ENCODE measurements at regions not wholly inside any gene's neighbourhood (a gene's known extent, or its start where the extent isn't known, plus 50 kb on each side); places are given as distances from the start of the nearest gene placed in this dataset.
"Not testable (repeated sequence)": the region's sequence is repeated elsewhere in the genome, so short reads cannot be mapped to it uniquely, and the experiment has no call there.

- no peak for DNase-seq
These were observed 52.8 kb upstream of the SRSF6 start for GRCh38 chr20:43404878-43405277.

DNA sequence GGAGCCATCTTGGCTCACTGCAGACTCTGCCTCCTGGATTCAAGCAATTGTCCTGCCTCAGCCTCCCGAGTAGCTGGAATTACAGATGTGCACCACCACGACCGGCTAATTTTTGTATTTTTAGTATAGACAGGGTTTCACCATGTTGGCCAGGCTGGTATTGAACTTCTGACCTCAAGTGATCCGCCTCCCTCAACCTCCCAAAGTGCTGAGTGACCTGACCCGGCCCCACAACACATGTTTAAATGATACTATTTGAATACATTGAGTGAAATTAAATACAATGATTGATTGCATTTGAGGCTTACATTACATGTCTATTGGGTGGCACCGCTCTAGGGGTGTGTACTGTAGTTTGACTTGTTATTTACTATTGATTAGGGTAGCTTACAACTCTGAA, 56.8 kb upstream of the SRSF6 start:
- DNase-seq = not testable (repeated sequence)

- DNase-seq = no peak
These were observed 58.9 kb upstream of the SRSF6 start for GRCh38 chr20:43398676-43399324.

GRCh38 chr20:43397147-43397546, 60.5 kb upstream of the SRSF6 start:
- DNase-seq = no peak

DNA sequence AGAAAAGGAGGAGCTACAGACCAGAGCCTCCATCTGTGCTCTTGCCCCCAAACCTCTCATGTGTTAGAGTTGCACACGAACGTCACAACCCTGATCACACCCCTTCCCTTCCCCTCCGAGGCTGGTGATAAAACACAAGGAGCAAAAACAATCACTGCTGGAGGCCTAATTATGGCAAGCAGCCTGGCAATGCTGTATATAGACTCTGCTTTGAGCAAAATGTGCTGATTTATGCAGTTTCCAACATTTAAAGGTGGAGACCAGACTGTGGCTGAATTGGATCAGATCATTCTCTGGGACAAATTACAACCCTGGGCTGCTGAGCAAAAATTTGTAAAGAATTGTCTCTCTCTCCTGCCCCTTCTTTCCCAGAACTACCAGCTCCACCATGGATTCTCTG, 64.6 kb upstream of the SRSF6 start:
- no peak for DNase-seq

- no peak for DNase-seq
These were observed 65.1 kb upstream of the SRSF6 start for GRCh38 chr20:43392561-43392960.

DNA sequence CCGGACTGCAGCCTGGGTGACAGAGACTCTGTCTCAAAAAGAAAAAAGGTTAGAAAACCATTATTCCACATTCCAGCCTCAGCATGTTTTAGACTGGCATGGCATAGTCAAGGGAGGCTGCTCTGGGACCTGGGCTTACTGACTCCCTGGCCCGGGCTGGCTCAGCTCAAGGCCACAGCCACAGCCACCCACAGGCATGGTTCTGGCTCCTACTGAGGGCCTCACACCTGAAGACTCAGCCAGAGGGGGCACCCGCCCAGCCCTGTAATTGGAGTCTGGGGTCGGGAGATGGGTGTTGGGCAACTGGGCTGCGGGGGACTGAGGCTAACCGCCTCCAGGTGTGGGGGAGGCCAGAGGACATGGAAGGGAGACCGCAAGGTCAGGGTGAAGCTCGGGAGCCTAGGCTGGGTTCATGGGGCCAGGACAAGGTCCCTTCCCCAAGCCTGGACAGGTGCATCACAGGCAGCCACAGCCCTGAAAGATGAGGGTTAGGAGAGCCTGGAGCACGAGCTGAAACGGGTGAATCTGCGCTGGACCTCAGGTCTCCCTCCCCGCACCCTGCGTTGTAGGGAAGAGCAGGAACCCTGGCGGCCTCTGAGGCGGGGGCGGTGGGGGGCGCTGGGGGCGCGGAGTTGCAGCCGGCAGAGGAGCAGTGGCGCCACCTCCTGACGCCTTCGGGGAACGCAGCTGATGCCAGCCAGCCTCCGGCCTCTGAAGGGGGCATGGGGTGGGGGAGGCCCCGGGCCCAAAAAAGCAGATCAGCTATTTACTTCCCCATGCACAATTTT, 67.7 kb upstream of the SRSF6 start:
- DNase-seq = no peak

GRCh38 chr20:43389211-43389610, 68.5 kb upstream of the SRSF6 start:
- no peak for DNase-seq

DNA sequence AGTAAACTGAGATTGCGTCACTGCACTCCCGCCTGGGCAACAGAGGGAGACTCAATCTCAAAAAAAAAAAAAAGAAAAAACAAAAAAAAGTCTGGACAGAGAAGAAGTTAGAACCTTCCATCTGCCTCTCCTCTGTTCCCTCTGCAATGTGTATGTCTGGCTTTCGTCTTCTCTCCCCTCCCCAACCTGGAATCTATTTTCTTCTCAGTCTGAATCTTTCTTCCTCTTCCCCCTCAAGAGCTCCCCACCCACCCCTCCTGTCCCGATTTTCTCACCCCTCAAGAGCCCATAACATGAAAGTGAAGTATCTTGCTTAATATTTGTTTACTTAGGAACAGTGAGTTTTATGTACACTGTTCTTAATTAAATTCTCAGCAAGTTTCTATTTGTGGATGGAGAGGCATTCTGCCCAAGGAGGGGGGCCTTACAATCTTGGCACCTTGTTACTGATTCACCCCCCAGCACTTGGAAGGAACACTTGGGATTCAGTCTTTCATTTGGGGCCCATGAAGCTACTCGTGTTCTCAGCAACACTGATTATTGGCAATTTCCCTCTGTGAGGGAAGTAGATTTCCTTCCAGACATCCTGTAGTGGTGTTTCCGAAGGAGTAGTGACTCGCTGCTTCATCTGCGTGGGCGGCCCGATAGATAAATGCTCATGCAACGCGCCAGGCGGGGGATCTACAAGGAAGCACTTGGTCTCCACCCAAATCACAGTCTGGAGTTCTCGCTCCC, 69.3 kb upstream of the SRSF6 start:
- no peak for DNase-seq

- DNase-seq = no peak
These were observed 70.0 kb upstream of the SRSF6 start for GRCh38 chr20:43387737-43388136.

GRCh38 chr20:43386878-43387277, 70.8 kb upstream of the SRSF6 start:
- no peak for DNase-seq

- no peak for DNase-seq
These were observed 71.8 kb upstream of the SRSF6 start for GRCh38 chr20:43385914-43386313.

- DNase-seq = no peak
These were observed 73.4 kb upstream of the SRSF6 start for GRCh38 chr20:43384101-43384940.

DNA sequence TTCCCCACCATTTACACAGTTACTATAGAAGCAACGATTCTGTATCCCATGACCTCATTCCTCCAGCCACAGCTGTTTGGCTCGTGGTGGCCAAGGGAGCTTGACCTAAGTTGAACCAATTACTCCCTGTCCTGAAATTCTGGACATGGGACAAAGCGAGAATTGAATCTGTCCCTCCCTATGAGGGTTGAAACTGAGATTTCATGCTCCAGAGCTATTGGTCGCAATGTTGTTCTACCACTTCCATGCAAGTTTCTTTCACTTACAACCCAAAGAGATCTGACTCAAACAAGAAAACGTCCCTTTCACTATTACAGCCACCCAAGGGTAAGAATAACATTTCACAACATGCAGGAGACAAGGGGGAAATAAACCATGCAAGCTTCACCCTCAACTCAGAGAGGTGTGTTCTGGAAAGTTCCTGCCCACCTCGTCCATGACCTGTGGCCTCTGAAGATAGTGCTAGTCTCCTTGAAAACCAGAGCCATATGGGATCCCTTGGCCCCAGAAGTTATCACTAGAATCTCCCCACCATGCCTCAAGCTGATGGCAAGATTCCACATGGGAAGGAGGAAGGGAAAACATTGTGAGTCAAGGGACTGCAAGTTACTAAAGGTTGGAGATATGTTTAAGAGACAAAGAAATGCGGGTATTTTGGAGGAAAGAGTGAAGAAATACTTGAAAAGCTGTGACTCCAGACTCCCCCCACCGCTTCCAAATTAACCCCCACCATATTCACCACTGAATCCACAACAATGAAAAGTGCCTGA, 74.5 kb upstream of the SRSF6 start:
- no peak for DNase-seq

DNA sequence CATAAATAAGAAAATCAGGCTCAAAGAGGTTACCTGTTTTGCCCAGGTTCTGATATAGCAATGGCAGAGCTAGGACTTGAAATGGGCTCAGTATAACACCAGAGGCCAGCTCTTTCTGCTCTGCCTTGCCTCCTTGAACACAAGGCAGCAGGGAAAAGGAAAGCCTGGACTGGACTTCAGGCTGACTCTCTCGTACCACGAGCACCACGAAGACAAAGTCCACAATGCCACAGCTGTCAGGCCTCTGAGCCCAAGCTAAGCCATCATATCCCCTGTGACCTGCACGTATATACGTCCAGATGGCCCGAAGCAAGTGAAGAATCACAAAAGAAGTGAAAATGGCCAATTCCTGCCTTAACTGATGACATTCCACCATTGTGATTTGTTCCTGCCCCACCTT, 75.6 kb upstream of the SRSF6 start:
- DNase-seq = not testable (repeated sequence)

GRCh38 chr20:43381533-43381932, 76.2 kb upstream of the SRSF6 start:
- not testable (repeated sequence) for DNase-seq

DNA sequence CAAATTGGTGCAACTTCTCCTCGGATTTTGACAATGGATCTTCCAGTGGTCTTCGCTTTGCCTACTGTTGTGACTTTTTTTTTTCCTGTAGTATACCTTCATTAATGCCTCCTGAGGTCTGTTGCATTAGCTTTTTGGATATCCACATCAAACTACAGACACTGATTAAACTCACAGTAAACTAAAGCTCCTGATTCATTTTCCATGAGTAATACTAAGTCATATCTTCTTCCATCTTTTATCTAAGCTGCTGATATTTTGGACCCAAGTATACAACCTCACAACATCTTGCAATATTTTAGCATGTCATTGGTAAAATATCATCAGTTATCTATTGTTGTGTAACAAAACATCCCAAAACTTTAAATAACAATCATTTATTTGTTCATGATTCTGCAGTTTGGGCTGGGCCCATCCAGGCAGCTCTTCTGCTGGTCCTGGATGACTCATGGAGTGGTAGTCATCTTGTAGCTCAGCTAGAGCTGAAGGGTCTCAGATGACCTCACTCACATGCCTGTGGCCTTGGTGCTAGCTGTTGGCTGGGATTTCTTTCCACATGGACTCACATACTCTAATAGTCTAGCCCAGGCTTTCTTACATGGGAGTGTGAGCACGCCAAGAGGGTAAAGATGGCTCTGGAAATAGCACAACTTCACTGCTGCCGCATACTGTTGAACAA, 78.3 kb upstream of the SRSF6 start:
- no peak for DNase-seq

- DNase-seq = no peak
These were observed 80.9 kb upstream of the SRSF6 start for GRCh38 chr20:43376831-43377230.

- DNase-seq = no peak
These were observed 82.1 kb upstream of the SRSF6 start for GRCh38 chr20:43375591-43375990.

DNA sequence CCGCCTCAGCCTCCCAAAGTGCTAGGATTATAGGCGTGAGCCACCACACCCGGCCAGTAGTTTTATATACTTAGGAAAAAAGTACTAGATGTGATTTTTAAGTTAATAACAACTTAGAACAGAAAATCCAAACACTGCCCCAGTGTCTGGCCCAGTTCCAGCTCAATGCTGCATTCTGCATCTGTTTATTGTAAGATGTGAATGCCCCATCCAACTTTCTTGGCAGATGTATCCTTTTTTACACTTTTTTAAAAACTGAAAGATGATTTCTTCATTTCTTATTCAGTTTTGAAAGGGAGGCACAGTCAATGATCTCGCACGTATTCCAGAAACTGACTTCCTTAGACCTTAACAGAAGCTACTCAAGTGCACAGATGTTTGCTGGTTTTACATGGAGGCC, 85.6 kb upstream of the SRSF6 start:
- DNase-seq = no peak

- DNase-seq = no peak
These were observed 92.0 kb upstream of the SRSF6 start for GRCh38 chr20:43365691-43366090.

DNA sequence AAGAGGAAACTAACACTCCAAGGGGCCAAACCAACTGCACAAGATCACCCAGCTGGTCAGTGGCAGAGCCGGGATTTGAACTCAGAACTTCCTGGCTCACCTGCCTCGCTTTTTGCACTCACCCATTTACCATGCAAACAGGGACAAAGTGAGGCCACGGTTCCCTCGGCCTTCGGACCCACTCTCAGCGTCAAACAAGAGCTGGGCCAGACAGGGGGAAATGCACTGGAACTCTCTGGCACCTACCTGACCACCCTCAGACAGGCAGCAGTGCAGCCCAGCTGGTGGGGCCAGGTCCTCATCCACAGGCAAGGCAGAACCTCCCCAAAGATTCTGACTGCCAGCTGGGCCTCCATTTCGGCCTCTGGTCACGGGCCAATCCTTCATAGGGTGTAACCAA, 93.7 kb upstream of the SRSF6 start:
- DNase-seq = no peak

Data from NCI-H510A treated with DMSO at 0.1 percent for 48 hours (cell line).